Type B pancreatic cell (in vitro differentiated cells): ENCODE measurements at regions not wholly inside any gene's neighbourhood (a gene's known extent, or its start where the extent isn't known, plus 50 kb on each side); places are given as distances from the start of the nearest gene placed in this dataset.

ENCODE experiments used
- DNase-seq: peaks from one replicate; pipeline ENCODE4 v3.0.0; 2021; ENCODE audit warnings: mixed read lengths; ENCODE audit not compliant: unreplicated experiment; ENCODE audit errors: extremely low spot score
- H3K27ac Mint-ChIP-seq: 2 replicates; pipeline ENCODE4 v1.8.0; 2021; ENCODE audit warnings: mild to moderate bottlenecking, mixed read lengths
- H3K27me3 Mint-ChIP-seq: 2 replicates; pipeline ENCODE4 v1.8.0; 2021; ENCODE audit warnings: mixed read lengths
- H3K36me3 Mint-ChIP-seq: 2 replicates; pipeline ENCODE4 v1.8.0; 2021; ENCODE audit warnings: mixed read lengths
- H3K4me1 Mint-ChIP-seq: one replicate; pipeline ENCODE4 v1.8.0; 2021; ENCODE audit warnings: mixed read lengths; ENCODE audit not compliant: unreplicated experiment
- H3K4me3 Mint-ChIP-seq: 2 replicates; pipeline ENCODE4 v1.8.0; 2021; ENCODE audit warnings: mild to moderate bottlenecking, mixed read lengths
- H3K9me3 Mint-ChIP-seq: 2 replicates; pipeline ENCODE4 v1.8.0; 2021; ENCODE audit warnings: mixed read lengths
- CTCF ChIP-seq: fragments of 200-600 bp; sonication (generic); conservative IDR thresholded peaks from 2 replicates; pipeline ENCODE4 v1.5.0; 2021; ENCODE audit warnings: antibody characterized with exemption, mild to moderate bottlenecking

- no peak for TF ChIP-seq CTCF
- Mint-ChIP-seq H3K27ac (no peak overlapping the region), H3K36me3 (no peaks in the 10 kb centered on the region), H3K4me3 (no peak overlapping the region), H3K4me1 (peaks cover 14% of the 10 kb centered on the region), H3K27me3 (peaks cover 24% of the 10 kb centered on the region), H3K9me3 (no peaks in the 10 kb centered on the region)
- DNase-seq, result no peak
Measured at GRCh38 chr5:135182675-135183074, 148.6 kb upstream of the PITX1 start.

- Mint-ChIP-seq H3K27ac (no peak overlapping the region), H3K4me1 (peaks cover 14% of the 10 kb centered on the region), H3K9me3 (no peaks in the 10 kb centered on the region), H3K36me3 (no peaks in the 10 kb centered on the region), H3K4me3 (no peak overlapping the region), H3K27me3 (peaks cover 18% of the 10 kb centered on the region)
- DNase-seq, result no peak
- TF ChIP-seq CTCF, result peak; percentile 45
Measured at GRCh38 chr5:135181653-135182052, 147.6 kb upstream of the PITX1 start.

GRCh38 chr5:135179308-135179980 lies 145.4 kb upstream of the PITX1 start:
- Mint-ChIP-seq H3K4me3 (no peak overlapping the region), H3K4me1 (peaks cover 10% of the 10 kb centered on the region), H3K9me3 (no peaks in the 10 kb centered on the region), H3K27me3 (peaks cover 17% of the 10 kb centered on the region), H3K36me3 (no peaks in the 10 kb centered on the region), H3K27ac (no peak overlapping the region)
- no peak for DNase-seq
- TF ChIP-seq CTCF, result peak; percentile 43

- Mint-ChIP-seq H3K27me3 (peaks cover 22% of the 10 kb centered on the region), H3K4me1 (peaks cover 6% of the 10 kb centered on the region), H3K4me3 (no peak overlapping the region), H3K9me3 (no peaks in the 10 kb centered on the region), H3K27ac (peak overlapping the region; percentile 59), H3K36me3 (no peaks in the 10 kb centered on the region)
- no peak for TF ChIP-seq CTCF
- no peak for DNase-seq
Measured at GRCh38 chr5:135178476-135179155, 144.6 kb upstream of the PITX1 start.

- H3K36me3 Mint-ChIP-seq, result no peaks in the 10 kb centered on the region
- no peak for TF ChIP-seq CTCF
Measured at GRCh38 chr5:135177591-135177990, 143.6 kb upstream of the PITX1 start.

More at GRCh38 chr5:135177591-135177990, 143.6 kb upstream of the PITX1 start:
- DNase-seq, result no peak
- Mint-ChIP-seq H3K27ac (no peak overlapping the region), H3K4me1 (peaks cover 6% of the 10 kb centered on the region), H3K9me3 (no peaks in the 10 kb centered on the region), H3K27me3 (peaks cover 28% of the 10 kb centered on the region), H3K4me3 (no peak overlapping the region)
